Muscle of arm (tissue), 1 donor: ENCODE measurements at regions not wholly inside any gene's neighbourhood (a gene's known extent, or its start where the extent isn't known, plus 50 kb on each side); places are given as distances from the start of the nearest gene placed in this dataset.
"Not testable (repeated sequence)": the region's sequence is repeated elsewhere in the genome, so short reads cannot be mapped to it uniquely, and the experiment has no call there.

Experiments used
- DNase-seq: peaks from one replicate; pipeline ENCODE4 v3.0.0-alpha.2; 2013

- no peak for DNase-seq
Measured at GRCh38 chr3:187997946-187998561, 155.9 kb upstream of the LPP start.

- DNase-seq = no peak
Measured at GRCh38 chr3:187998611-187999010, 155.3 kb upstream of the LPP start.

DNA sequence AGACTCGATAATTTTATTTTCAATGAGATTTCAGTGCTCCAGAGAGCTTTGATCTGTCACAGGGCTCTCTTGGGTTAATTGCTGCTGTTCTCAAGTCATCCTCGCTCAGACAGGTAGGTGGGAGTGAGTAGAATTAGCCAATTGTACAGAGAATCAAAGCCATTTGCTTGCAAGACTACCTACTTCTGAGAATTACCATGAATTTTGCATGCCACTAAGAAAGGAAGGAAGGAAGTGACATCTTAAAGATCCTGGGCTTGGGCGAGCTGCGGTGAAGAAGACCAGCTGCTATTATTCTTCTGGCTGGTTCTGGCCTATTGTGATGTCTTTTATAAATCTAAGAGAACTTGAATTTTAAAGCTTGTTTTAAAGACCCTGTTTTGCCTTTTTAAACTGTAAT, 154.1 kb upstream of the LPP start:
- DNase-seq = no peak

DNA sequence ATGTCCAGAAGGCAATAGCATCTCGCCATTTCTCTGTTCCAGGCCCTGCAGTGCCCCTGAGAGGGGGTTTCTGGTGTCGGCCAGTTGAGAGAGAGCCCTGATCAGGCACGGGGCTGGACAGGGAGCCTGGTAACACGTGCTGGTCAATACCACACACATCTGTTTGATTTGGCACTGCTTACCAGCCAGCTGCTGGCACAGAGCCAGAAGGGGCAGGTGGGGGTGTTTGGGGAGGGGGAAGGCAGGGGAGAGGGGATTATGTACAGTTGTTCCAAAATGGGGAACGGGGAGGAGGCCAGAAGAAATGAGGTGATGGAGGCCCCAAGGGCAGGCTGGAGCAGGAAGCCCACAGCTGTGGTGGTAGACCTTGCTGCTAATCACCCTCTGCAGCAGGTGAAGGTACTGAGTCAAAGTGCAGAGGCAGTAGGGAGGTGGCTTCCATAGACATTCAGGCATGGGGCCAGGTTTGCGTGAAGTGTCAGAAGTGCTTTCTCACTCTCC, 153.5 kb upstream of the LPP start:
- peak; percentile 22 for DNase-seq

GRCh38 chr3:188001093-188001492, 152.9 kb upstream of the LPP start:
- peak; percentile 24 for DNase-seq

- DNase-seq = no peak
Measured at GRCh38 chr3:188001926-188002325, 152.0 kb upstream of the LPP start.

GRCh38 chr3:188002626-188003138, 151.3 kb upstream of the LPP start:
- no peak for DNase-seq

- no peak for DNase-seq
Measured at GRCh38 chr3:188003188-188004171, 150.5 kb upstream of the LPP start.

GRCh38 chr3:188006726-188007393, 147.1 kb upstream of the LPP start:
- DNase-seq = no peak

DNA sequence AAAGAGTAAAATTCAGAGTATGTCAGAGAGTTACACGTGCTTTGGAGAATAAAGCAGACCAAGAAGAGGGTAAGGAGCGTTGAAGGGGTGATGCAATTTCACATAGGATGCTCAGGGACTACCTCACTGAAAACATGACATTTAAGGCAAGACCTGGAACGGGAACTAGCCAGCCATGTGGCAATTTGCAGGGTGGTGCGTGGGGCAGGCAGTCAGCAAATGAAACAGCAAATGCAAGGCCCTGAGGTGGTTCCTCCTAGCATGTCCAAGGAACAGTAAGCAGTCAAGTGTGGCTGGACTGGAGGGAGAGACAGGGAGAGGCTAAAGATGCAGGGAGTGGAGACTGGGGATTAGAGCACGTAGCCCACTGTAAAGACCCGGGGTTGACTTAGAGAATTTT, 146.1 kb upstream of the LPP start:
- DNase-seq = no peak

DNA sequence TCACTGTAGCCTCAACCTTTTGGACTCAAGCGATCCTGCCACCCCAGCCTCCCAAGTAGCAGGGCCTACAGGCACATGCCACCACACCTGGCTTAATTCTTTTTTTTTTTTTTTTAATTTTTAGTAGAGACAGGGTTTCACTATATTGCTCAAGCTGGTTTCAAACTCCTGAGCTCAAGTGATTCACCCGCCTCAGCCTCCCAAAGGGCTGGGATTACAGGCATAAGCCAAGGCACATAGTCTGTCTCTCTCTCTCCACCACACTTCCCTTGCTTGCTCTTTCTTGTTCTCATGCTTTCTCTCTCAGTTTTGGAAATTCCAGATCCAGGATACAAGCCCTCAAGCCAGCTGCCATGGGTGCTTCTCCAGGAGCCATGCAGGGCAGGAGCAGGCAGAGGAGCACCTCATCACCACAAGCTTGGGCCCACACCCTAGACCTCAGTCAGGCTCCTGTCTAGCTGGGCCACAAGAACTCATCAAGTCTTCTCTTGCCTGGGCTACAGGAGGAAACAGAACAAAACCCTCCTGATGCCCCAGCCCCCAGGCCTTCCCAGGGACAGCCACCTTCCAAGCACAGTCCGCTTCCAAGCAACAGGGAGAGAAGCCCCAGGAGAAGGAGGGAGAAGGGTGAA, 145.3 kb upstream of the LPP start:
- no peak for DNase-seq

DNA sequence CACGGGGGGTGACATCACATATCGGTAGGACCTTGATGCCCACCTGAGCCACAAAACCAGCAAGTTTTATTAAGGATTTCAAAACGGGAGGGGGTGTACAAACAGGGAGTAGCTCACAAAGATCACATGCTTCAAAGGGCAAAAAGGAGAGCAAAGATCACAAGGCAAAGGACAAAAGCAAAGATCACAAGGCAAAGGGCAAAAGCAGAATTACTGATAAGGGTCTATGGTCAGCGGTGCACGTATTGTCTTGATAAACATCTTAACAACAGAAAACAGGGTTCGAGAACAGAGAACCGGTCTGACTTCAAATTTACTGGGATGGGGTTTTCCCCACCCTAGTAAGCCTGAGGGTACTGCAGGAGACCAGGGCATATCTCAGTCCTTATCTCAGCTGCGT, 143.5 kb upstream of the LPP start:
- no peak for DNase-seq

- DNase-seq = no peak
Measured at GRCh38 chr3:188019727-188020126, 134.2 kb upstream of the LPP start.

DNA sequence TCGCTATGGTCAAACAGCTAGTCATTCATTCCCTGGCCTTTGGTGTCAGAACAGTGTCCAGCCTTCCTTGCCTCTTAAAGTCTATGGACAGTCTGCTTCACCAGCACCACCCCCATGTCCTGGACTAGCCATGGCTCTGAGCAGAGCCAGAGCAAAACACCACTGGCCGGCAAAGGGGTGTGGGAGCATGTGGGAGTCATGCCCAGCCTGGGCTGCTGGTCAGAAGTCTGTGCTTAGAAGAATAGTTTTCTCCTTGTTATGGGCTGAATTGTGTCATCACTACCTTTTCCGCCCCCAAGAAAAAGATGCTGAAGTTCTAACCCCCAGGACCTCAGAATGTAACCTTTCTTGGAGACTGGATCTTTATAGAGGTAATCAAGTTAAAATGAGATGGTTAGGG, 132.9 kb upstream of the LPP start:
- DNase-seq = no peak

DNA sequence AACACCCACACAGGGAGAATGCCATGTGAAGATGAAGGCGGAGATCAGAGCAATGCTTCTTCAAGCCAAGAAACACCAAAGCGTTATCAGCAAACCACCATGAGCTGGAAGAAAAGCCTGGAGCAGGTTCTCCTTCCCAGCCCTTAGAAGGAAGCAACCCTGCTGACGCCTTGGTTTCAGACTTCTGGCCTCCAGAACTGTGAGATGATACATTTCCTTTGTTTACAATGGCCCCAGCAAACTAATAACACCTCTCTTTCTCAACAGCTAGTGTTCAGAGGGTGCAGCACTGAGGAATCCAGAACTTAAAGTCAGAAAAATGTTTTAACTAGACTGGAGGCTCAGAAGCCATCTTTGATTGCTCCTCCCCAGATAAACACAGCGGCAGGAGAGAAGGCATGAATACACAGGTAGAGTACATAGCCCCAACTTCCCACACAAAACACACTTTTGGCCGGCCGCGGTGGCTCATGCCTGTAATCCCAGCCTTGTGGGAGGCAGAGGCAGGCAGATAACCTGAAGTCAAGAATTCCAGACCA, 132.4 kb upstream of the LPP start:
- no peak for DNase-seq

DNA sequence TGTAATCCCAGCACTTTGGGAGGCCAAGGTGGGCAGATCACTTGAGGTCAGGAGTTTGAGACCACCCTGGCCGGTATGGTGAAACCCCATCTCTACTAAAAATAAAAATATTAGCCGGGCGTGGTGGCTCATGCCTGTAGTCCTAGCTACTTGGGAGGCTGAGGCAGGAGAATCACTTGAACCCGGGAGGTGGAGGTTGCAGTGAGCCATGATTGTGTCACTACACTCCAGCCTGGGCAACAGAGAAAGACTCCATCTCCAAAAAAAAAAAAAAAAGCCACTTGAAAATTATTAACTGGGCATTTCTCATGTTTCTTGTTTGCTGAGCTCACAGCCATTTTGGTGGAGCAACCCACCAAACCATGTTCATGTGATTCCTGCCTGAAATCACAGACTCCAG, 131.1 kb upstream of the LPP start:
- not testable (repeated sequence) for DNase-seq

GRCh38 chr3:188025555-188025954, 128.4 kb upstream of the LPP start:
- DNase-seq = no peak

DNA sequence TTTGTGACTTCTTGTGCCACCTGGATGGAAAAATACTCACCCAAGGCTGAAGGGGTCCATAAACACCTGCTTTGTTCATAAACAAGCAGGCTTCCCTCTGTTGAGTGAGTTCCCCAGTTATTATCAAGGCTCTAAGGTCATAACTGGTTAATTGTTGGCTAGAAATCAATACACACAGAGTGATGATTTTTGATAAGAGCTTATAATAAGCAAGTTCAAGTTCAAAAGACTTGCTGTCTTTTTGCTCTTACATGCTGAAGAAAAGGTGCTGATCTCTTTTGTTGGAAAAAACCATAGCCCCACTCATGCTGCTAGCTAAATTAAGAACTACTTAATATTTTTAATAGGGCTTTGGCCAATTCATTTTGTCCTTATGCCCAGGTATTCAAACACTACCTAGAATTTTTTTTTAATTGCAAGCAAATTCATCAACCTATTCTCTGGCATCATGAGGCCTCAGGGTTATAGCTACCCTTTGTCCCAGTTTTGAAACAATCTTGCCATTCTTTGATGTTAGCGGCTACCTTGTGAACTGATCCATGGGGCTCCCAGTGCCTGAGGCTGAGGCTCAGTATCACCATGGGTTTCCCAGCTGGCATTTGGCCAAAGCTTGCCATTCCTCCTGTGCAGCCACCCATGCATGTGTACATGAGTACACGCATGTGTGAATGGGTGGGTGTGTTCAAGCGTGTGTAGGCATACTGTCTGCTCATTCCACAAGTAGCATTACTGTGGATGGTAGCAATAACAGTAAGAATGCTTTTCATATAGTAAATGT, 127.6 kb upstream of the LPP start:
- DNase-seq = no peak

DNA sequence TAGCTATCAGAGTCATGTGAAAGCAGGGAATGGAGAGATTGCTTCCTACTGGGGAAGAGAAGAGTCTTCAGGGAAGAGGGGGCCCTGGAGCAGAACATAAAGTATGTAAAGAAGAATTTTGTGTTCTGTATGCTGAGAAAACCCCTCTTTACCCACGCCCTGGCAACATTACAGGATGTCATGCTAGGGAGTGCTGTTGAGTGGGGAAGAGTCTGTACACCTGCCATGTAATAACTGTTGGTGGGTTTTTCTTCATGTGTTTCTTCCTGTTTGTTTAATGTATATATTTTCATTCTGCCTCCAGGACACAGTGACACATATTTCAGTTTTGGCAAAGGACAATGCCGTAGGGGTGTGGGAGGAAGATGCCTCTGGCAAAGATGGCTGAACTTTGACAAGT, 122.8 kb upstream of the LPP start:
- DNase-seq = no peak

- DNase-seq = no peak
Measured at GRCh38 chr3:188034989-188035388, 119.0 kb upstream of the LPP start.
